PFSK-1 (cell line): ENCODE measurements at regions not wholly inside any gene's neighbourhood (a gene's known extent, or its start where the extent isn't known, plus 50 kb on each side); places are given as distances from the start of the nearest gene placed in this dataset.

Experiments
- POLR2AphosphoS5 ChIP-seq: IDR thresholded peaks from 2 replicates; pipeline ENCODE4 v1.6.1; 2012; ENCODE audit warnings: low read depth, mild to moderate bottlenecking, control low read depth, low read length, moderate library complexity
- SIN3A ChIP-seq: IDR thresholded peaks from 2 replicates; pipeline ENCODE4 v1.6.1; 2012; ENCODE audit warnings: mild to moderate bottlenecking, low read length, moderate library complexity, borderline replicate concordance; ENCODE audit not compliant: insufficient read depth
- TAF1 ChIP-seq: IDR thresholded peaks from 2 replicates; pipeline ENCODE4 v1.6.1; 2012; ENCODE audit warnings: low read length, control low read depth, borderline replicate concordance; ENCODE audit not compliant: insufficient read depth
- TF ChIP-seq, protein P1 (sequence below), 2 experiments: IDR thresholded peaks; 2 replicates each; pipeline versions ENCODE4 v1.6.1 to v1.8.0; 2011 to 2012; ENCODE audit warnings: low read depth in 2 of 2, low read length in 2 of 2, control low read depth in 1 of 2, inconsistent platforms in 1 of 2, mild to moderate bottlenecking in 1 of 2, moderate library complexity in 1 of 2; ENCODE audit not compliant: insufficient read depth in 1 of 2

DNA sequence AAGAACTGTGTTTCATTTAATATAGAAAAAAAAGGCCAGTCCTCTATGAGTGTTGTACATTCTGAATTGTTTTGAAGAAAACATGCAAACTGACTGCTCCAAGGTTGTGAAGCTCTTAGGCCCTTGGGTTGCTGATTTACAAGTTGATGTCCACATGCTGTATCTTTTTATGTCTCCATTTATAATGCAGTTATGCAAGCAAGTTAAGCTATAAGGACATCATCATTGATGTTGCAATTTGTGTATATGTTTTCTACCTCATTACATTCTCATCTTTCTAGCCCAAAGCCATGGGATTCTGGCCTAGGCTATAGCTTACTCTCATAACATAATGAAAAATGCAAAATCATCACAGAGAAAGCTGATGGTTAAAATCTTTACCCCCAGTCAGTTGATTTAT, 245.7 kb upstream of the AGTR1 start:
- TF ChIP-seq TAF1: no peak
- no peak for TF ChIP-seq SIN3A
- TF ChIP-seq, protein P1, sequence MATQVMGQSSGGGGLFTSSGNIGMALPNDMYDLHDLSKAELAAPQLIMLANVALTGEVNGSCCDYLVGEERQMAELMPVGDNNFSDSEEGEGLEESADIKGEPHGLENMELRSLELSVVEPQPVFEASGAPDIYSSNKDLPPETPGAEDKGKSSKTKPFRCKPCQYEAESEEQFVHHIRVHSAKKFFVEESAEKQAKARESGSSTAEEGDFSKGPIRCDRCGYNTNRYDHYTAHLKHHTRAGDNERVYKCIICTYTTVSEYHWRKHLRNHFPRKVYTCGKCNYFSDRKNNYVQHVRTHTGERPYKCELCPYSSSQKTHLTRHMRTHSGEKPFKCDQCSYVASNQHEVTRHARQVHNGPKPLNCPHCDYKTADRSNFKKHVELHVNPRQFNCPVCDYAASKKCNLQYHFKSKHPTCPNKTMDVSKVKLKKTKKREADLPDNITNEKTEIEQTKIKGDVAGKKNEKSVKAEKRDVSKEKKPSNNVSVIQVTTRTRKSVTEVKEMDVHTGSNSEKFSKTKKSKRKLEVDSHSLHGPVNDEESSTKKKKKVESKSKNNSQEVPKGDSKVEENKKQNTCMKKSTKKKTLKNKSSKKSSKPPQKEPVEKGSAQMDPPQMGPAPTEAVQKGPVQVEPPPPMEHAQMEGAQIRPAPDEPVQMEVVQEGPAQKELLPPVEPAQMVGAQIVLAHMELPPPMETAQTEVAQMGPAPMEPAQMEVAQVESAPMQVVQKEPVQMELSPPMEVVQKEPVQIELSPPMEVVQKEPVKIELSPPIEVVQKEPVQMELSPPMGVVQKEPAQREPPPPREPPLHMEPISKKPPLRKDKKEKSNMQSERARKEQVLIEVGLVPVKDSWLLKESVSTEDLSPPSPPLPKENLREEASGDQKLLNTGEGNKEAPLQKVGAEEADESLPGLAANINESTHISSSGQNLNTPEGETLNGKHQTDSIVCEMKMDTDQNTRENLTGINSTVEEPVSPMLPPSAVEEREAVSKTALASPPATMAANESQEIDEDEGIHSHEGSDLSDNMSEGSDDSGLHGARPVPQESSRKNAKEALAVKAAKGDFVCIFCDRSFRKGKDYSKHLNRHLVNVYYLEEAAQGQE (IDR thresholded peaks at IDR 0.05; ENCODE audit: insufficient read depth in 1 of 2, low read depth in 2 of 2, low read length in 2 of 2): no peak
- TF ChIP-seq POLR2AphosphoS5: no peak
